WTC11 (cell line): ENCODE measurements at regions not wholly inside any gene's neighbourhood (a gene's known extent, or its start where the extent isn't known, plus 50 kb on each side); places are given as distances from the start of the nearest gene placed in this dataset.

Source experiments
- ATAC-seq: fragments of 200-7000 bp; cut with Tn5 transposase; 2 replicates; pipeline ENCODE4 v1.10.0; 2021; ENCODE audit warnings: mild to moderate bottlenecking, moderate library complexity
- CTCF ChIA-PET: fragments of 300-600 bp; sonication (Branson Sonifier 250); formaldehyde crosslinking; loops from one replicate; lab custom pipeline; 2021; ENCODE audit warnings: antibody characterized with exemption; lab: Charles Lee
- POLR2A ChIA-PET: fragments of 350-600 bp; sonication (Branson Sonifier 250); formaldehyde crosslinking; loops from one replicate; lab custom pipeline; 2021; ENCODE audit warnings: antibody characterized with exemption; lab: Charles Lee
- DNase-seq: peaks from one replicate; pipeline ENCODE4 v3.0.0; 2021; ENCODE audit warnings: low spot score
- H3K27ac Mint-ChIP-seq: 2 replicates; pipeline ENCODE4 v1.8.0; 2021; ENCODE audit warnings: mixed read lengths
- H3K27me3 Mint-ChIP-seq: 2 replicates; pipeline ENCODE4 v1.8.0; 2021; ENCODE audit warnings: low read depth, mild to moderate bottlenecking, moderate library complexity, mixed read lengths
- H3K36me3 Mint-ChIP-seq: 2 replicates; pipeline ENCODE4 v1.8.0; 2021; ENCODE audit warnings: mixed read lengths
- H3K4me1 Mint-ChIP-seq: 2 replicates; pipeline ENCODE4 v1.8.0; 2022; ENCODE audit warnings: mixed read lengths
- H3K4me3 Mint-ChIP-seq: 2 replicates; pipeline ENCODE4 v1.8.0; 2021; ENCODE audit warnings: mild to moderate bottlenecking, moderate library complexity, mixed read lengths
- H3K9me3 Mint-ChIP-seq: 2 replicates; pipeline ENCODE4 v1.8.0; 2021; ENCODE audit warnings: mixed read lengths
- CBFB ChIP-seq: sonication (generic); formaldehyde crosslinking; IDR thresholded peaks from 2 replicates; pipeline ENCODE4 v1.8.1; 2022; ENCODE audit warnings: mild to moderate bottlenecking, low read depth, missing genetic modification reagents
- CREB1 ChIP-seq: sonication (generic); formaldehyde crosslinking; IDR thresholded peaks from 2 replicates; pipeline ENCODE4 v1.8.0; 2023; ENCODE audit warnings: mild to moderate bottlenecking, missing genetic modification reagents
- CREM ChIP-seq: sonication (generic); formaldehyde crosslinking; IDR thresholded peaks from 2 replicates; pipeline ENCODE4 v1.8.1; 2022; ENCODE audit warnings: mild to moderate bottlenecking, missing genetic modification reagents, moderate library complexity
- E2F1 ChIP-seq: sonication (generic); formaldehyde crosslinking; IDR thresholded peaks from 2 replicates; pipeline ENCODE4 v1.8.0; 2022; ENCODE audit warnings: mild to moderate bottlenecking, missing genetic modification reagents
- E2F4 ChIP-seq: sonication (generic); formaldehyde crosslinking; IDR thresholded peaks from 2 replicates; pipeline ENCODE4 v1.8.1; 2022; ENCODE audit warnings: low read depth, mild to moderate bottlenecking, moderate library complexity, missing genetic modification reagents, borderline replicate concordance
- E2F5 ChIP-seq: sonication (generic); formaldehyde crosslinking; IDR thresholded peaks from 2 replicates; pipeline ENCODE4 v1.8.1; 2022; ENCODE audit warnings: mild to moderate bottlenecking, moderate library complexity, missing genetic modification reagents
- ERG ChIP-seq: fragments of 250-450 bp; sonication (Bioruptor Pico); IDR thresholded peaks from 2 replicates; pipeline ENCODE4 v1.8.0; 2021; ENCODE audit warnings: mild to moderate bottlenecking
- ESRRA ChIP-seq: sonication (generic); formaldehyde crosslinking; IDR thresholded peaks from 2 replicates; pipeline ENCODE4 v1.8.1; 2022; ENCODE audit warnings: mild to moderate bottlenecking, missing genetic modification reagents, borderline replicate concordance
- ETV6 ChIP-seq: sonication (generic); formaldehyde crosslinking; IDR thresholded peaks from 2 replicates; pipeline ENCODE4 v1.8.1; 2022; ENCODE audit warnings: mild to moderate bottlenecking, missing genetic modification reagents
- GRHL2 ChIP-seq: fragments of 250-450 bp; sonication (Bioruptor Pico); IDR thresholded peaks from 2 replicates; pipeline ENCODE4 v1.8.0; 2022; ENCODE audit warnings: mild to moderate bottlenecking, moderate library complexity; ENCODE audit not compliant: insufficient replicate concordance, severe bottlenecking
- HMGA2 ChIP-seq: fragments of 250-450 bp; sonication (Bioruptor Pico); IDR thresholded peaks from 2 replicates; pipeline ENCODE4 v1.4.0; 2021; ENCODE audit warnings: mild to moderate bottlenecking, moderate library complexity
- MAX ChIP-seq: sonication (generic); formaldehyde crosslinking; IDR thresholded peaks from 2 replicates; pipeline ENCODE4 v1.8.0; 2022; ENCODE audit warnings: mild to moderate bottlenecking, missing genetic modification reagents
- MLX ChIP-seq: sonication (generic); formaldehyde crosslinking; IDR thresholded peaks from 2 replicates; pipeline ENCODE4 v1.8.1; 2023; ENCODE audit warnings: mild to moderate bottlenecking, missing genetic modification reagents, moderate library complexity
- MXD4 ChIP-seq: fragments of 250-450 bp; sonication (Bioruptor Pico); IDR thresholded peaks from 2 replicates; pipeline ENCODE4 v1.8.0; 2021; ENCODE audit warnings: mild to moderate bottlenecking, moderate library complexity, borderline replicate concordance
- MYBL2 ChIP-seq: sonication (generic); formaldehyde crosslinking; IDR thresholded peaks from 2 replicates; pipeline ENCODE4 v1.8.1; 2023; ENCODE audit warnings: mild to moderate bottlenecking, moderate library complexity, missing genetic modification reagents
- NR2C2 ChIP-seq: sonication (generic); formaldehyde crosslinking; IDR thresholded peaks from 2 replicates; pipeline ENCODE4 v1.8.0; 2022; ENCODE audit warnings: mild to moderate bottlenecking, missing genetic modification reagents
- NR3C1 ChIP-seq: sonication (generic); formaldehyde crosslinking; conservative IDR thresholded peaks from 2 replicates; pipeline ENCODE4 v1.8.1; 2023; ENCODE audit warnings: low read depth, mild to moderate bottlenecking, missing genetic modification reagents
- PRRX2 ChIP-seq: fragments of 250-450 bp; sonication (Bioruptor Pico); IDR thresholded peaks from 2 replicates; pipeline ENCODE4 v1.8.0; 2021; ENCODE audit warnings: mild to moderate bottlenecking
- STAT6 ChIP-seq: sonication (generic); formaldehyde crosslinking; conservative IDR thresholded peaks from 2 replicates; pipeline ENCODE4 v1.8.1; 2023; ENCODE audit warnings: mild to moderate bottlenecking, low read depth, missing genetic modification reagents, moderate library complexity
- TEAD1 ChIP-seq: sonication (generic); formaldehyde crosslinking; IDR thresholded peaks from 2 replicates; pipeline ENCODE4 v1.8.0; 2022; ENCODE audit warnings: mild to moderate bottlenecking, missing genetic modification reagents
- ZBTB21 ChIP-seq: sonication (generic); formaldehyde crosslinking; IDR thresholded peaks from 2 replicates; pipeline ENCODE4 v1.8.1; 2023; ENCODE audit warnings: mild to moderate bottlenecking, missing genetic modification reagents, borderline replicate concordance
- ZMAT4 ChIP-seq: fragments of 250-450 bp; sonication (Bioruptor Pico); IDR thresholded peaks from 2 replicates; pipeline ENCODE4 v1.9.0; 2021; ENCODE audit warnings: mild to moderate bottlenecking
- ZNF138 ChIP-seq: sonication (generic); formaldehyde crosslinking; conservative IDR thresholded peaks from 2 replicates; pipeline ENCODE4 v1.8.1; 2022; ENCODE audit warnings: mild to moderate bottlenecking, moderate library complexity, missing genetic modification reagents
- ZNF219 ChIP-seq: sonication (generic); formaldehyde crosslinking; IDR thresholded peaks from 2 replicates; pipeline ENCODE4 v1.8.0; 2023; ENCODE audit warnings: missing genetic modification reagents, mild to moderate bottlenecking, borderline replicate concordance
- ZNF232 ChIP-seq: sonication (generic); formaldehyde crosslinking; IDR thresholded peaks from 2 replicates; pipeline ENCODE4 v1.8.0; 2022; ENCODE audit warnings: mild to moderate bottlenecking, missing genetic modification reagents
- ZNF396 ChIP-seq: fragments of 250-450 bp; sonication (Bioruptor Pico); IDR thresholded peaks from 2 replicates; pipeline ENCODE4 v1.8.0; 2021; ENCODE audit warnings: mild to moderate bottlenecking, moderate library complexity, borderline replicate concordance

GRCh38 chr12:107336695-107337094 is 243.3 kb upstream of the CRY1 start (continued):
- TF ChIP-seq MLX (CRISPR knock-in tag), result no peak
- TF ChIP-seq ZNF232 (CRISPR knock-in tag), result no peak
- TF ChIP-seq E2F1 (CRISPR knock-in tag), result no peak

GRCh38 chr12:107337346-107338095 is 244.2 kb upstream of the CRY1 start:
- DNase-seq (no peak), ATAC-seq (no peak)
- TF ChIP-seq MXD4 (CRISPR knock-in tag), result no peak
- TF ChIP-seq NR3C1 (CRISPR knock-in tag), result no peak
- no peak for TF ChIP-seq HMGA2 (CRISPR knock-in tag)
- no peak for TF ChIP-seq NR2C2 (CRISPR knock-in tag)
- TF ChIP-seq MYBL2 (CRISPR knock-in tag), result no peak
- TF ChIP-seq PRRX2 (CRISPR knock-in tag), result no peak
- TF ChIP-seq ERG, result no peak
- no peak for TF ChIP-seq TEAD1 (CRISPR knock-in tag)
- no peak for TF ChIP-seq ZBTB21 (CRISPR knock-in tag)
- TF ChIP-seq ZMAT4, result no peak
- TF ChIP-seq CREB1 (CRISPR knock-in tag), result no peak
- TF ChIP-seq CBFB, result no peak
- TF ChIP-seq CREM (CRISPR knock-in tag), result no peak
- no peak for TF ChIP-seq ZNF138
- no peak for TF ChIP-seq MAX (CRISPR knock-in tag)
- no peak for TF ChIP-seq E2F5
- Mint-ChIP-seq H3K27ac (no peak overlapping the region), H3K4me3 (no peak overlapping the region), H3K9me3 (peaks cover 4% of the 10 kb centered on the region; the same call in 1 of the 2 replicates), H3K4me1 (no peaks in the 10 kb centered on the region; the same call in 1 of the 2 replicates), H3K36me3 (no peaks in the 10 kb centered on the region), H3K27me3 (no peaks in the 10 kb centered on the region)
- POLR2A ChIA-PET, result no interaction called here
- CTCF ChIA-PET, result interaction anchor here (0.5 to 1.2 kb wide), 3 partner anchors 11 to 289 kb away, joined by 3 read pairs; no protein-coding TSS in a partner anchor

- H3K4me1 Mint-ChIP-seq, result no peaks in the 10 kb centered on the region; the same call in 1 of the 2 replicates
- H3K36me3 Mint-ChIP-seq, result no peaks in the 10 kb centered on the region
- TF ChIP-seq GRHL2 (CRISPR knock-in tag), result no peak
- no peak for TF ChIP-seq E2F4 (CRISPR knock-in tag)
- no peak for TF ChIP-seq STAT6
- no peak for TF ChIP-seq ETV6 (CRISPR knock-in tag)
- TF ChIP-seq ZNF219, result no peak
- no peak for TF ChIP-seq ZNF396
- no peak for TF ChIP-seq ESRRA (CRISPR knock-in tag)
Measured at GRCh38 chr12:107339487-107339886, 246.1 kb upstream of the CRY1 start.

More at GRCh38 chr12:107339487-107339886, 246.1 kb upstream of the CRY1 start:
- ChIA-PET CTCF (no interaction called here), POLR2A (no interaction called here)
- DNase-seq (no peak), ATAC-seq (no peak)
- no peak overlapping the region for H3K4me3 Mint-ChIP-seq
- H3K27ac Mint-ChIP-seq, result no peak overlapping the region
- H3K27me3 Mint-ChIP-seq, result no peaks in the 10 kb centered on the region
- peaks cover 9% of the 10 kb centered on the region for H3K9me3 Mint-ChIP-seq
